HCT116 (cell line): ENCODE measurements at regions not wholly inside any gene's neighbourhood (a gene's known extent, or its start where the extent isn't known, plus 50 kb on each side); places are given as distances from the start of the nearest gene placed in this dataset.

ENCODE experiments used
- CTCF ChIP-seq, 3 experiments: fragments of 200-600 bp in 1 of 3; sonication (generic) in 1 of 3; IDR thresholded peaks in 2 of 3; conservative IDR thresholded peaks in 1 of 3; 2 replicates each; pipeline ENCODE4 v1.5.1; 2012 to 2017; ENCODE audit warnings: low read depth in 2 of 3, low read length in 2 of 3, antibody characterized with exemption in 1 of 3, borderline replicate concordance in 1 of 3, control low read depth in 1 of 3, mild to moderate bottlenecking in 1 of 3, mixed read lengths in 1 of 3, mixed run types in 1 of 3, moderate library complexity in 1 of 3; ENCODE audit not compliant: insufficient read depth in 1 of 3
- EZH2phosphoT487 ChIP-seq: fragments of 200-600 bp; IDR thresholded peaks from 2 replicates; pipeline ENCODE4 v1.6.1; 2018; ENCODE audit warnings: antibody characterized with exemption, borderline replicate concordance
- POLR2AphosphoS5 ChIP-seq: IDR thresholded peaks from 2 replicates; pipeline ENCODE4 v1.6.1; 2011; ENCODE audit warnings: mild to moderate bottlenecking, low read depth, low read length, moderate library complexity
- SP1 ChIP-seq: IDR thresholded peaks from 2 replicates; pipeline ENCODE4 v1.6.1; 2012; ENCODE audit warnings: low read depth

- TF ChIP-seq EZH2phosphoT487 (no peak), POLR2AphosphoS5 (no peak), CTCF (IDR thresholded peaks at IDR 0.05 in 2 of 3, conservative IDR thresholded peaks at IDR 0.05 in 1 of 3; ENCODE audit: borderline replicate concordance in 1 of 3, insufficient read depth in 1 of 3, low read depth in 2 of 3, low read length in 2 of 3) (no peak), SP1 (no peak)
These were observed 196.4 kb downstream of the ADRA2A start for GRCh38 chr10:111273235-111273634.
